NCI-H1417 (cell line): ENCODE measurements at regions not wholly inside any gene's neighbourhood (a gene's known extent, or its start where the extent isn't known, plus 50 kb on each side); places are given as distances from the start of the nearest gene placed in this dataset.
A peak's percentile ranks its signal among the peaks of the same experiment; 100 is the strongest.

Experiments
- DNase-seq, 3 experiments: peaks; one replicate each; lab custom pipeline; 2025; lab: John Stamatoyannopoulos, UW

DNA sequence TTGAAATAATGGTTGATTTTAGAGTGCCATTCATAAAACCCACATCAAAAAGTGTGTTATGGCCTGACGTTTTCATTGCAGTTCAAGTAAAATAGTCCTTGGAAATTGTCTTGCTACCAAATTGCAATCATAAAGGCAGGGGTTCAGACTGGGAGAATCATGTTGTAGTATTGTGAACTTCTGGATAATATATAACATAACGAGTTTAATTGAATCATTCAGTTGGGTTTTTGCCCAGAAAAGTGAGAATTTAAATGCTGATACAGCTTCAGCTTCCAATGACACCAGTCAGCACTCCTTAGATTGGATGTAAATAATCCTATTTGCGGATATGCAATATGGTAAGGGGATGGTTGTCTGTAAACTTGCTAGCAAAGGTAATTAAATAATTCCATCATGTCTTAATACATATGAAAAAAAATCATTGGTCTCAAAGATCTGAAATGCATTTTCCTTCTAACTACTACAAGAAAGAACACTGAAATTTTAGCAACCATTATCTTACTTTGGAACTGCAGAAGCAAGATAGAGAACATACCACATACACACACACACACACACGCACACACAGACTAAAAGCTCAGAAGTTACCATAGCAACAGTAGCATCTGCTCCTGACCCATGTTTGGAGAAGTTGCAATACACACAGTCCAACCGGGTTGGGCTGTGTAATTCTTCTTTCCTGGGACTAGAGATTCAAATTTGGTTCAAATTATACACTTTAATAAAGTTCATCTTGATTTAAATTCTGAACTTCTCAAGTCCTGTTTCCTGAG is 686.2 kb upstream of the NR2F2 start:
- DNase-seq = peak in 2 of 3 experiments; percentile 2 to 33

DNA sequence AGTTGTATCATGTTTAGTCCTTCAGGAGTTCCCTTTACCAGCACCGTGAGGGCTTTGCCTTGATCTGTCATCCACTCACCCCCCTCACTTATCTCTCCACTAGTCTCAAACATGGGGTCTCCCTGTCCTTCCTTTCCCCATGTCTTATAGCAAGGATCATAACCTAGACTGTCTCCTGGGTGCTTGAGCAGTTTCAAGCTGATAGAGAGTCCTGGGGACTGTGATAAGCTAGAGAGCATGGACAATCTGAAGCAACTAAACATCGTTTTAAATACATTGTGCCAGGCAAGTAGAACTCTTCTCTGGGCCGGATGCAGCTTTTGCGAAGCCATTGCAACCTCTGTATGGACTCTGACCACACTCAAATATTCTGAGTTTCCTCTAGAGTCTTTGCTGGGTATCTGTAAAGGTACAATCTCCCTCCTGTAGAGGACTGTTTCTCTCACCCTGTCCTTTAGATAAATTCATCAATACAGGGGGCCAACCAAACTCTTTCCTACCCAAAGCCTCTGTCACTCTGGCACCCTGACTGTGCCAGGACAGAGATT is 684.6 kb upstream of the NR2F2 start:
- no peak for DNase-seq

DNA sequence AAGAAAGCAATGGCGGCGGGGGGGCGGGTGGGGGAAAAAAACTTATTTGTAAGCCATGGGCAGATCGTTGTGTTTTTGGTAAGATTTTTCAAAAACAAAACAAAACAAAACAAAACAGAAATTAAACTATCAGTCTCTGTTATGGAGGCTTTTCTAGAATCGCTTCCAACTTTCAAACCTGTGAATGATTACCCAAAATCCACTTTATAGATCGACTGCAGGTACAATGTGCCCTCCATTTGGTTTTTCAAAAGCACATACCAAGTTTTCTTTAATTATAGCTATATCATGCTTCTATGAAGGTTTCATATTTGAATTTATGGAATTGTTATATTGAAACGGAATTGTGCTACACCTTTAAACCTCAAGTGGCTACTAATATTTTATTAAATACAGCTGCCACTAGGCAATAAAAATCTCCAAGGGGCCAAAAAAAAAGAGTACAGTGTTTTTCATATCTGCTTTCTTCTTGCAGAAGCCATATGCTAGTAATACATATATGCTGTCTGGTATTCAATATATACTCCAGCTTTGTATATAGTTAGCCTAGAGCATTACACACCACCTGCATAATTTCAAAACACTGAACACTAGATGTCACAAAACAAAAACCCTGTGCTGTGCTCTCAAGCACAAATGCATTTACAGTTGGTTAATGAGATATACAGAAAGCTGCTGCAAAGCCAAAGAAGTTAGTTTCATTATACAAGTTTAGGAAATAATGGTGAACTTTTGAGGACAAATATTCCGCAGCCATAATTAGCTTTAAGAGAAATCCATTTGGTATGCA is 683.8 kb upstream of the NR2F2 start:
- DNase-seq = no peak

DNA sequence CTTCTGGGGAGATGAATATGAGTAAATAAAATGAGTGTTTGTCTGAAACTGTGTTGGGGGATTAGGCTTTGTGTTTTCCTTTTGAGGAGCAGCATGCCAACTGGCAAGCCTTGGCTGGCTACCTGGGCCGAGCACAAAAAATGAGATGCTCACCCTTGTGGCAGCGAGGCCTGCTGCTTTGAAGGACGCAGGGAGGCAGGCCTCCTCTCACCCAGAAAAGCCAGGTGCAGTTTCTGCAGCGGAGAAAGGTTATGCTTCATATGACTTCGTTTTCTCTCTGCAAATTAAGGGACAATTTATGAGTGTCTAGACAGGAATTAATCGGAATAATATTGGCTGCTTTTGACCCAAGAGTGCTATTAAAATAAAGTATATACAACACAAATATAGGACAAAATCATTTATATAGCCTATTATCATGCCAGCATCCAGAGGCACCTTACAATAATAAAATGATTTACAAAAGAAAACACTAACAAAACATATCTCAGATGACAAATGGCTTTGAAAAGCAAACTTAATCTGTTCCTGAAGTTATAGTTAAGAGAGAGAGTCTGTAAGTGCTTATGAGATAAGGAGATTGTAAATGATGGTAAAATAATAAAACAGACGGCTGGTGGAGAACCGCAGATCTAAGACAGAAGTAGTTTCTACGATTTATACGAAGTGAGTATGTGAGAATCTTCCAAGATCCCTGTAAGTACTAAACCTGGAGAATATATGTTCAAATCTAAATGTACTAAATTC is 682.8 kb upstream of the NR2F2 start:
- no peak for DNase-seq

DNA sequence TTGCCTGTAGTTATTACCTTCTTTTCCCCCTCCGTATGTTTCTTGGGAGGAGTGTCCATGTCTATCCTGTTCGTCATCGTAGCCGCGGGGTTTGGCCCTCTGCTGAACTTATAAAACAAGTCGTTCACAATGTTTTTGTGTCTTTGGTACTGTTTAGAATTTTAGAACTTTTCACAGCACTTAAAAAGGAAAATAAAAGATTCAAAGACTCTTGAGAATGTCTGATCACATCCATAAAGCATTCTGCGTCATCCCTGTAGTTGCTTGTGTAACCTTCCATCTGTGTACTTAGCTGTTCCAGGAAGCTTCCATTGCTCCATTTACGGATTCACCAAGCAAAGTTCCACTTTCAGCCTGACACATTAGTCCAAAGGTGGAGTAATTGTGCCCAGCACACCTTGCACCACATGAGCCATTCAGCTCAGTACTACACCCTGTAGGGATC is 677.1 kb upstream of the NR2F2 start:
- no peak for DNase-seq

DNA sequence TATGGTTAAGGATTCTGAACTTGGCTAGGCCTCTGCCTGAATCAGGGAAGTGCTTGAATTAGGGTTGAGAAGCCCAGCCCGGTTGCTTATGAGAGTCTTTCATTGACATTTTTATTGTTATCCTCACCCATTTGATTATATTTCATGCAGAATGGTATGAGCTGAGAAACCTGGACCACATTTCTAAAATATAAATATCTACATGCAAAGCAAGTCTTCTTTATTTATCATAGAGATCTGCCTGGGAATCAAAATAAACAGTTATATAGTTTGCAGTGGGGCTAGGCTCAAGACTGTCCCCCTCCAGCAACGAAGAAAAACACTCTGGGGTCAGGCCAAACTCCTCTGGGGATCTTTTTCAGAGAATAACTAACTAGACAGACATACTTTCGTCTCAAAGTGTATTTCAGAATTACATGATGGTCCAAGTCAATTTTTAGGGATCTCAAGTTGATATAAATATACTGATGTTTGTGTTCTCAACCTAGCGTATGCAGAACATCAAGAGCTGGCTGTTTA is 675.4 kb upstream of the NR2F2 start:
- DNase-seq = no peak

DNA sequence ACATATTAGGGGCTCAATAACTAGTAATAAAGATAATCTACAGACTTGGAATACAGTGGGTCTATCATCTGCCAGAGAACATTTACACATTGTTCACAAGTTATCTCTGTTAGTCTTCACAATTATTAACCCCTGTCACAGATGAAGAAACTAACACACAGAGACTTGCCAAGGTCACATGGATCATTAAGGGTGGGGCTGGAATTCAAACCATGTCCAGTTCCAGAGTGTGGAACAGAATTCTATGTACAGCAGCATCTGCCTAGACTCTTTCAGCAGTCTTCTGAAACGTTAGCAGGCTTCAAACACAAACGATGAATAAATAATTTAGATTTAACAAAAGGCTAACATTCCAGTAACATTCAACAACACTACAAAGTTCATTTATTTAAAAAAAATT is 673.9 kb upstream of the NR2F2 start:
- DNase-seq = no peak

DNA sequence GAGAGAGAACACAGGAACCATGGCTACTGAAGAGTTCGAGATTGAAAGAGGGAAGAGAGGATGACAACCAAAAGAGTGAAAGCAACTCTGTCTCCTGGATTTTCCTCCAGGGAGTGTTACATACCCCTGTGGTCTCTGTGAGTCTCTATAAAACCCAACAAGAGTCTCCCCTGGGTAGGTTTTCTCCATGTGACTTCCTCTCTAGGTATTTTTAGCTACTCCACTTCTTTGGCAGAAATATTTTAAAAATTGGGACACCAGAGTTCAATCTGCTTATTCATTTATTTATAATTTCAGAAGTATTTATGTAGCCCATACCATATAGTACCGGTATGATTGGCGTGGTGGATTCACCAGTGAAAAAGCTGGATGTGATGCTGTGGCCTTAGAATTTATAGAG is 671.7 kb upstream of the NR2F2 start:
- no peak for DNase-seq

DNA sequence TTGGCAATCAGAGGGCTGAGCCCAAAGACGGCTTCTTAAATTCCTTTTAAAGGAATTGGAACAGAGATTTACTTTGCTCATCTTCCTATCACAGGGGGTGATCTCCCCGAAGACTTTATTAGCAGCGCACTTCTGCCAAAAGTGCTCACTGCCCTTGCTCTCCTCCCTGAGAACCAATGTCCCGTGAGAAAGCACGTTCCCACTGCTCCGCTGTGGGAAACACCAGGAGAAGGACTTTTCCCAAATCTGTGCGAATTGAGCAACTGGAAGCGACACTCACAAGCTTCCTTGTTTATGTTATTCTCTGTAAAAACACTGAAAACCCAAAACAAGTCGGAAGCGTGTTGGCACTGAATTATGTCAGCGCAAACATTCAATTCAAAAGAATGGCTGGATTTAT is 670.8 kb upstream of the NR2F2 start:
- DNase-seq = no peak

DNA sequence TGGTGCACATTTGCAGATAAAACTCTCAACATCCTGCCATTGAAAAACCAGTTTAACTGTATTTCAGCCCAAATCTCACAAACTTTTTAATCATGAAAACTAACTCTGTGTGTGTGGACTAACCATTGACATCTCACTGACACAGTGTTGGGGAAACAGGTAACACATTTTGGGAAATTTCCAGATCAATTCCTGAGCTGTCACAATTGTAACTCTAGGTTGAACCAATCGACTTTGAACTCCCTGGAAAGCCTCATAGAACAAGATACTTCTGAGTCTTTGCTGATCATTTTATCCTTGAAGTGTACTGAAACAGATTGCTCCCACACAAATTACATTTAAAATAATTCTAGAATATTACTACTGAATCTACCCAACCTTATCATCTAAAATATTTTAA is 667.9 kb upstream of the NR2F2 start:
- DNase-seq = no peak

DNA sequence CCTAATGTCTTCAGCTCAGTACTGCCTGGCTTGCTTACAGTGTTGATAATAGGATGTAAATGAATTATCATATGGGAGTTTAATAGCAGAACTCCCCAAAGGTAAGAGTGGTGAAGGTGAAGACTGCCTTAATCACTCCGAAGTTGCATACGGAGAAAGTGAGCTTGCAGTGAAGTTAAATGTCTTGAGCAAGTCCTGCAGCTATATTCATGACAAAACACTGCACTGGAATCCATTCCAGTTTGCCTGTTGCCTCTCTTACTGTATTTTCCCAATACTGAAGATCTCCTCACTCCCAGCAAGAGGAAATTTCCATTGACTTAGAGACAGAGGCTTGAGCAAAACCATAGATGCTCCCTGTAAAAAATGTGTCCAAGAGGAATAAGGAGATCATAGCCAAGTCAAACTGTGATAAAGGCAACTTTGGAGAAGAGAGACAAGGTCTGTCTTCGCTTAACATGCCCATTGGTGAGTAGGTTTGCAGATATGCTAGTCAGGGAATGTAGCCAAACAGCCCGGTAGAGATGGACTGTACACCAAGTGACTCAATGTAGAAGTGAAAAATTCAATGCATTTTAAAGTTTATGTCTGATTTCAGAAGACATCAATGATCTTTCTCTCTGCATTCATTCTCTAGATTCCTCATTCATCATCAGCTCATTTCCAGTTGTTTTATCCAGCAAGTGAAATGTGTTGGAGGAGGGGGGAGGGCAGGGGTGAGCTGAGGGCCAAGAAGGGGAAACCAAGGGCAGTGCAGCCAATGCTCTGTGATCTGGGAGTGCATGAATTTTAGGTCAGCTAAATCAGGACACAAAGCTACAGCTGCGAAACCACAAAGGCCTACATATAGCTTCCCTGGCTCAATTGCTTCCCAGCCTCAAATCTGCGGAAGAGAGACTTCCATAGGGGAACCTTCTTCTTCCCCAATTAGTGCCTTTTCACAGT is 667.1 kb upstream of the NR2F2 start:
- no peak for DNase-seq

DNA sequence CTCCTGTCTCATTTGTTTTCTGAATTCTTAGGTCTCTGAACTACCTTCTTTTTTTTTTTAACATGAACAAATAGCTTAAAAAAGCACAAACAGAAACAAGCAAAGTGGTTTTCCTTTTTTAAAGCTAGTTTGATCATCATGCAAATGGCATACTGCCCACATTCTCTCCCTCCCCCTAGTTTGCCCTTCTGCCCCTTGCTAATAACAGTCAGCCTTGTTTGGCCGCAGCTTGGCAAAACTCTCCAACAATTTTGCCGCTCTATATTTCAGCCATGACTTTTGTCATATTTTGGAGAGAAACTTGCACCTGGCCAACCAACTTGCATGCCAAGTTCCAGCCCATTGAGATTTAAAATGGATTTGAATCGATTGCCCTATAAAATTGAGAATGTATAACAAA is 666.0 kb upstream of the NR2F2 start:
- DNase-seq = peak in 1 of 3 experiments; percentile 17

DNA sequence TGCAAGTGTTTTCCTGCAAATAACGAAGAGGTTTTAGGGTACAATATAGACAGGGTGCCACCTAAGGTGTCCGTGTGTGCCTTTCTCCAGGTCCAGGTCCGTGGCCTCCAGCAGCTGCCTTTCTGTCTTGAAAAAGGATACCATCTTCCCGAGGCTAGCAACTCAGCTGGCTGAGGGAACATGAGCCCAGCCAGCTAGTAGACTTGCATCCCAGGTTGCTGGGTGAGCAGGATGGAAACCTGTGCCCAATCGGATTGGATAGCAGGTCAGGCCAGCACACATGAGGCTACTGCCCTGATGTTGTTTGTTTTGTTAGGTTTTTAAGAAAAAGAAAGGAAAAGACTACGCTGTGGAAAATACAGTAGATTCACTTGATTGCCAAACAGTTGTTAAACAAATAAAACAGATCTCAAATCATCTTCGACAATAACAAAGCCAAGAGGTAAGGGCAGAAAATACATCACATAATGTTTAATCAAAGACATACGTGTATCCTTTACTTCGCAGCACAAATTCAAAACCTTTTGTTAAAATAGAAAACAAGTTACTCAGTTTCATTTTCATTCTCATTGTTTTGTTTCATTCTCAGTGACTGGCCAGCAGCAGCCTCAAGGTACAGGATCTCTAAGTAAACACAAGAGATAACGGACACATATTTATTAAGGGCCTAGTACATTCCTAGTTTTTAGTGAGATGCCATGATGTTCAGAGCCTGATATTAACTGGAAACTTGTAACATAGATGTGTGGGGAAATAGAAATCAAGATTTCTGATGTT is 661.2 kb upstream of the NR2F2 start:
- DNase-seq = peak in 1 of 3 experiments; percentile 29

DNA sequence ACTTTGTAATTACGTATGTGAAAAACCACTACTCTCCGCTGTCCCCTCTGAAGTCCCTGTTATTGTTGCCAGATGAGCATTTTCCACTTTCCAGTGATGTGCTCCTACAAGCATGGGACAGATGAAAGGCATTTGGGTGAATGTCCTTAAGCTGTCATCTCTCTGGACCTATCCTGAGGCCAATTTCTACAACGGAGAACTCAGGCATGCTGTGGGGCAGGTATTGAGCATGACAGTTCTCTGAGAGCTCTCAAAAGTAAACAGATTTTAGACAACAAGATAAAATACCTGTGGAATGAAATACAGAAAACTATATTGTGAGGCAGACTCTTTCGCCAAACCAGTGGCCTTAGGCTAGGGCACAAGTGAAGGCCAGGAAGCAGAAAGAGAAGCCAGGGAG is 656.5 kb upstream of the NR2F2 start:
- no peak for DNase-seq

DNA sequence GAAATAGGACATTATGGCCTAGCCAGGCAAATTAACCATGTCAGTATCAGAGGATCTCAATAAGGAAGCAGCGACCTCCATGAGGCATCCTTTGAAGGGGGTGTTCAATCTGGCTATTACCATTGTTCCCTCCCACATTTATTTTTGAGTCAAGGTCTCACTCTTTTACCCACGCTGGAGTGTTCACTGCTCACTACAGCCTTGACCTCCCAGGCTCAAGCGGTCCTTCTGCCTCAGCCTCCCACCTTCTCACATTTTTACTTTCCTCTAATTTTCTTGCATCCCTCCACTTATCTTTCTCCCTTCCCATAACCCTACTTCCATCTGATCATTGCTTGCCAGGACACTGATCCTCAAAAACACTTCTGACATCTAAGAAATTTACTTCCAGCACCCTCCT is 654.0 kb upstream of the NR2F2 start:
- no peak for DNase-seq

DNA sequence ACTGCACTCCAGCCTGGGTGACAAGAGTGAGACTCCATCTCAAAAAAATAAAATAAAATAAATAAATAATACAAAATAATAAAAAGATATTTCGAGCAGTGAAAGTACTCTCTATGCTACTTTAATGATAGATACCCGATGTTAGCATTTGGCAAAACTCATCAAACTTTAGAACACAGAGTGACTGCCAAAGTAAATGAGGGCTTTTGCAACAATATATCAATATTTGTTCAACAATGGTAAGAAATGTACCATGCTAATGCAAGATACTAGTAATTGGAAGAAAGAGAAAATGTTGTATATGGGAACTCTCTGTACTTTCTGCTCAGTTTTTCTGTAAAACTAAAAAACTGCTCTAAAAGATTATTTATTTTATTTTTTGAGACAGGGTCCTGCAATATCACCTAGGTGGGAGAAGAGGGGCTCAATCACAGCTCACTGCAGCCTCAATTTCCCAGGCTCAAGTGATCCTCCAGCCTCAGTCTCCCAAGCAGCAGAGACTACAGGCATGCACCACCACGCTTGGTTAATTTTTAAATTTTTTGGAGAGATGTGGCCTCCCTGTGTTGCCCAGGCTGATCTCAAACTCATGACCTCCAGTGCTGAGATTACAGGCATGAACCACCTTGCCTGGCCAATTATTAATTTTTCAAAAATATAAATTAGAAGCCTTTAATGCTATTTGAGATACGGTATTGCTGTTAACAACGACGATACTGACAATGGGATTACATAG is 650.5 kb upstream of the NR2F2 start:
- no peak for DNase-seq

DNA sequence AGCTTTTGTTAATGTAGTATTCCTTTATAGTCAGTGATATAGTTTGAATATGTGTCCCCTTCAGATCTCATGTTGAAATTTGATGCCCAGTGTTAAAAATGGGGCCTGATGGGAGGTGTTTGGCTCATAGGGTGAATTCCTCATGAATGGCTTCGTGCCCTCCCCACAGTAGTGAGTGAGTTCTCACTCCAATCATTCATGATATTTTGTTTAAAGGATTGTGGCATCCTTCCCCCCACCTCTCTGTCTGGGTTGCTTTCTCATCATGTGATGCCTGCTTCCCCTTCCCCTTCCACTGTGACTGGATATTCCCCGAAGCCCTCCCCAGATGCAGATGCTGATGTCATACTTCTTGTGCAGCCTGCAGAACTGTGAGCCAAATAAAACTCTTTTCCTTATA is 649.8 kb upstream of the NR2F2 start:
- no peak for DNase-seq

DNA sequence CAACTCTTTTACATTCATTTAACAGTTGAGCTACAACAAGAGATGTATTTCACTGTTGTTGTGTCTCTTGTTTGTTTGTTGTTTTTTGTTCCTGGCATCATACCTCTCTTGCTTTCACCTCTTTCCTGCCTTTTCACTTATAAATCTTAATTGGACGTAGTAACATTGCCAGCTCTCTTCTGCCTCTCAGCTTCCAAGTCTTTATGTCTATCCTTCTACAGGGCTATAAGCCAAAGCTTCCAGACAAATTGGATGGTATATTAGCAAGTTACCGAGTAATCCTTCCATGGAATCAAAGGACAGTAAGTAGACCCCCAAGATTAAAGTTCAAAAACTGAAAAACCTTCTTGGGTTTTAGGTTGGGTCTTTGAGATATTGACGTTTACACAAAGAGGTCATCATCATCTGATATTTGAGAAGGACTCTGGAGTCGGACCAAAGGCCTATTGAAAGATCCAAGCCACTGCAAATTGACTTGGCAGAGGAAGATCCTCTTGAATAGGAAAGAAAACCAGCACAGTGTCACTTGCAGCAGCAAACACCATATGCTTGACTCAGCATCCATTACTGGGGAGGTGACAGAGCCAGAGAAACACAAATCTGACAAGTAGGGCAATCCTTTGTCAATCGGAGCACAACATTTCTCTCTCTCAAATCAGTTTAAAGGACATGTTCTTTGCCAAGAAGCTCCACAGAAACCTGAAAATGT is 648.5 kb upstream of the NR2F2 start:
- no peak for DNase-seq

DNA sequence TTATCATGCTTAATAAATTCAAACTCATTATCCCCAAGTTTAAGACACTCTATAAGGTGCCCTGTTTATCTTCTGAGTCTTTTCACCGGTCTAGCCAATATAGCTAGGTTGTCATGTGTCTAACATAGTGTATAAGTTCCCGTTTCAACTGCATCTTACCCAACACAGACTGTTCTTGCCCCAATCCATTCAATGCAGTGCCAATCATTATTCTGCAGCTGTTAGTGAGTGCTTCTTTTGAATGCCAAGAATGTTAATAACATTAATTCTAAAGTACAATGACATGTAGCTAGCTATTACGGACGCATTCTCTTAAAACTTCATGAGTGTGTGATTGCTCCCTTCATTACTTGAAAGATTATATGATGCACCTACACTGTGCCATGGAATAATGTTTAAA is 646.4 kb upstream of the NR2F2 start:
- no peak for DNase-seq
